ENCODE measurements at regions not wholly inside any gene's neighbourhood (a gene's known extent, or its start where the extent isn't known, plus 50 kb on each side); places are given as distances from the start of the nearest gene placed in this dataset.

- TF ChIP-seq CTCF (IDR thresholded peaks at IDR 0.05; ENCODE audit: insufficient read depth, low read length) (no peak), REST (IDR thresholded peaks at IDR 0.05; ENCODE audit: insufficient replicate concordance, low read depth) (no peak), POLR2AphosphoS5 (IDR thresholded peaks at IDR 0.05; ENCODE audit: low read depth) (no peak), SPI1 (IDR thresholded peaks at IDR 0.05; ENCODE audit: borderline replicate concordance, low read depth) (no peak), GABPA (IDR thresholded peaks at IDR 0.05; ENCODE audit: low read depth) (no peak)
These were observed 166.5 kb downstream of the ZNF486 start for GRCh38 chr19:20333508-20333907.

Data from HL-60 (cell line).